ENCODE measurements at regions not wholly inside any gene's neighbourhood (a gene's known extent, or its start where the extent isn't known, plus 50 kb on each side); places are given as distances from the start of the nearest gene placed in this dataset.

- TF ChIP-seq YY1 (IDR thresholded peaks at IDR 0.05; ENCODE audit: insufficient read depth, insufficient read length) (no peak), ZNF274 (IDR thresholded peaks at IDR 0.05; ENCODE audit: low read depth, low read length) (no peak), SUZ12 (IDR thresholded peaks at IDR 0.05; ENCODE audit: extremely low read depth, insufficient read depth, insufficient read length) (no peak)
Observed at GRCh38 chr11:57100638-57101331, 81.0 kb upstream of the LRRC55 start.
